ENCODE measurements at regions not wholly inside any gene's neighbourhood (a gene's known extent, or its start where the extent isn't known, plus 50 kb on each side); places are given as distances from the start of the nearest gene placed in this dataset.

DNA sequence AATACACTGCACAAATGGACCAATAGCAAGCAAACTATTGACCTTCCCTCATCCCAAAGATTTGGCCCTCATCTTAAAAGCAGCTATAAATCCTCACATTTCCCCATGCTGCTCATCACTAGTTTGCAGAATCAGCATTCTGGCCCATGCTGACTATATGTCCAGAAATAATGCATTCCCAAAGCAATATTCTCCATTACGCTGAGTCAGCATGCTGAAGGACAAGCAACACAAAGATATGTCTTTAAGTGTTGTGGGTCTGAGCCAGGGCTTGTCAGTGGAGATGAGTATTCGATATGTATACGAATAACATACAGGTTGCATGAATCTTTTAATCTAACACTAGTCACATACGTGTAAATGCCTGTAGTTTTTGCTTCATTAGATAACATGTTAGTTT is 1045.0 kb upstream of the DDX18 start:
- TF ChIP-seq MAZ (IDR thresholded peaks at IDR 0.05; ENCODE audit: borderline replicate concordance, low read depth, low read length) (no peak), CHD1 (IDR thresholded peaks at IDR 0.05; ENCODE audit: low read depth, low read length) (no peak), POLR2A (IDR thresholded peaks at IDR 0.05; ENCODE audit: low read depth, low read length) (no peak), RAD21 (IDR thresholded peaks at IDR 0.05; ENCODE audit: low read length) (no peak), CEBPB (IDR thresholded peaks at IDR 0.05; ENCODE audit: low read depth, low read length) (no peak)
- TF ChIP-seq, protein P1, sequence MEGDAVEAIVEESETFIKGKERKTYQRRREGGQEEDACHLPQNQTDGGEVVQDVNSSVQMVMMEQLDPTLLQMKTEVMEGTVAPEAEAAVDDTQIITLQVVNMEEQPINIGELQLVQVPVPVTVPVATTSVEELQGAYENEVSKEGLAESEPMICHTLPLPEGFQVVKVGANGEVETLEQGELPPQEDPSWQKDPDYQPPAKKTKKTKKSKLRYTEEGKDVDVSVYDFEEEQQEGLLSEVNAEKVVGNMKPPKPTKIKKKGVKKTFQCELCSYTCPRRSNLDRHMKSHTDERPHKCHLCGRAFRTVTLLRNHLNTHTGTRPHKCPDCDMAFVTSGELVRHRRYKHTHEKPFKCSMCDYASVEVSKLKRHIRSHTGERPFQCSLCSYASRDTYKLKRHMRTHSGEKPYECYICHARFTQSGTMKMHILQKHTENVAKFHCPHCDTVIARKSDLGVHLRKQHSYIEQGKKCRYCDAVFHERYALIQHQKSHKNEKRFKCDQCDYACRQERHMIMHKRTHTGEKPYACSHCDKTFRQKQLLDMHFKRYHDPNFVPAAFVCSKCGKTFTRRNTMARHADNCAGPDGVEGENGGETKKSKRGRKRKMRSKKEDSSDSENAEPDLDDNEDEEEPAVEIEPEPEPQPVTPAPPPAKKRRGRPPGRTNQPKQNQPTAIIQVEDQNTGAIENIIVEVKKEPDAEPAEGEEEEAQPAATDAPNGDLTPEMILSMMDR (conservative IDR thresholded peaks at IDR 0.05; ENCODE audit: low read depth, low read length): no peak
- TF ChIP-seq, protein P2, sequence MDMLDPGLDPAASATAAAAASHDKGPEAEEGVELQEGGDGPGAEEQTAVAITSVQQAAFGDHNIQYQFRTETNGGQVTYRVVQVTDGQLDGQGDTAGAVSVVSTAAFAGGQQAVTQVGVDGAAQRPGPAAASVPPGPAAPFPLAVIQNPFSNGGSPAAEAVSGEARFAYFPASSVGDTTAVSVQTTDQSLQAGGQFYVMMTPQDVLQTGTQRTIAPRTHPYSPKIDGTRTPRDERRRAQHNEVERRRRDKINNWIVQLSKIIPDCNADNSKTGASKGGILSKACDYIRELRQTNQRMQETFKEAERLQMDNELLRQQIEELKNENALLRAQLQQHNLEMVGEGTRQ (IDR thresholded peaks at IDR 0.05; ENCODE audit: low read depth, low read length): no peak
